Mesenchymal stem cell (in vitro differentiated cells and primary cell): ENCODE measurements at regions not wholly inside any gene's neighbourhood (a gene's known extent, or its start where the extent isn't known, plus 50 kb on each side); places are given as distances from the start of the nearest gene placed in this dataset.

Experiments used
- DNase-seq: peaks from one replicate; pipeline ENCODE4 v3.0.0-alpha.2; 2013
- H2AFZ ChIP-seq: one replicate; pipeline ENCODE4 v1.6.1; 2013; ENCODE audit warnings: low read depth, mild to moderate bottlenecking, control low read depth, inconsistent platforms, low read length, moderate library complexity
- H2AK5ac ChIP-seq: 2 replicates; pipeline ENCODE4 v1.6.1; 2013; ENCODE audit warnings: low read length, moderate library complexity, mild to moderate bottlenecking, inconsistent platforms; ENCODE audit not compliant: severe bottlenecking
- H2BK120ac ChIP-seq: one replicate; pipeline ENCODE4 v1.6.1; 2013; ENCODE audit warnings: low read depth, mild to moderate bottlenecking, inconsistent platforms, low read length, moderate library complexity
- H2BK12ac ChIP-seq, 2 experiments: one replicate each; pipeline ENCODE4 v1.6.1; 2013; ENCODE audit warnings: inconsistent platforms in 2 of 2, low read length in 2 of 2, mild to moderate bottlenecking in 2 of 2, moderate library complexity in 2 of 2, control low read depth in 1 of 2
- H2BK15ac ChIP-seq: one replicate; pipeline ENCODE4 v1.6.1; 2013; ENCODE audit warnings: mild to moderate bottlenecking, low read depth, inconsistent platforms; ENCODE audit not compliant: poor library complexity, severe bottlenecking
- H2BK5ac ChIP-seq: 2 replicates; pipeline ENCODE4 v1.6.1; 2013; ENCODE audit warnings: low read depth, mild to moderate bottlenecking, low read length, control low read depth, inconsistent platforms; ENCODE audit not compliant: poor library complexity, severe bottlenecking
- H3K14ac ChIP-seq, 2 experiments: one replicate each; pipeline ENCODE4 v1.6.1; 2013; ENCODE audit warnings: inconsistent platforms in 2 of 2, low read length in 2 of 2, control low read depth in 1 of 2, mild to moderate bottlenecking in 1 of 2, moderate library complexity in 1 of 2
- H3K18ac ChIP-seq, 2 experiments: one replicate each; pipeline ENCODE4 v1.6.1; 2013; ENCODE audit warnings: inconsistent platforms in 2 of 2, low read length in 2 of 2, control low read depth in 1 of 2, low read depth in 1 of 2, mild to moderate bottlenecking in 1 of 2
- H3K23ac ChIP-seq, 2 experiments: one replicate each; pipeline ENCODE4 v1.6.1; 2013; ENCODE audit warnings: inconsistent platforms in 2 of 2, low read length in 2 of 2, mild to moderate bottlenecking in 2 of 2, moderate library complexity in 2 of 2, control low read depth in 1 of 2
- H3K27ac ChIP-seq: 2 replicates; pipeline ENCODE4 v1.5.1; 2013; ENCODE audit warnings: mild to moderate bottlenecking, moderate library complexity, low read length, control low read depth, inconsistent platforms; ENCODE audit not compliant: poor library complexity, severe bottlenecking
- H3K27me3 ChIP-seq, 2 experiments: 2 replicates each; pipeline versions ENCODE4 v1.6.1 to v1.7.0; 2013; ENCODE audit warnings: low read length in 2 of 2, mild to moderate bottlenecking in 2 of 2, moderate library complexity in 2 of 2, control low read depth in 1 of 2, inconsistent platforms in 1 of 2; ENCODE audit not compliant: control insufficient read depth in 1 of 2, insufficient read depth in 1 of 2
- H3K36me3 ChIP-seq, 2 experiments: 2 replicates each; pipeline versions ENCODE4 v1.6.1 to v1.7.0; 2013; ENCODE audit warnings: low read length in 2 of 2, control low read depth in 1 of 2, inconsistent platforms in 1 of 2, low read depth in 1 of 2, mild to moderate bottlenecking in 1 of 2; ENCODE audit not compliant: insufficient read depth in 2 of 2, control insufficient read depth in 1 of 2
- H3K4ac ChIP-seq, 2 experiments: one replicate each; pipeline ENCODE4 v1.6.1; 2013; ENCODE audit warnings: inconsistent platforms in 2 of 2, low read length in 2 of 2, mild to moderate bottlenecking in 2 of 2, moderate library complexity in 2 of 2, control low read depth in 1 of 2, low read depth in 1 of 2
- H3K4me1 ChIP-seq: 2 replicates; pipeline ENCODE4 v1.6.1; 2013; ENCODE audit warnings: low read depth, low read length, control low read depth; ENCODE audit not compliant: control insufficient read depth, insufficient read depth
- H3K4me2 ChIP-seq: 2 replicates; pipeline ENCODE4 v1.6.1; 2013; ENCODE audit warnings: low read length, mild to moderate bottlenecking, inconsistent platforms; ENCODE audit not compliant: poor library complexity, severe bottlenecking
- H3K4me3 ChIP-seq, 2 experiments: 2 replicates each; pipeline versions ENCODE4 v1.5.1 to v1.7.0; 2013; ENCODE audit warnings: low read length in 2 of 2, mild to moderate bottlenecking in 2 of 2, control low read depth in 1 of 2, low read depth in 1 of 2; ENCODE audit not compliant: insufficient read depth in 1 of 2
- H3K79me1 ChIP-seq: replicated peaks from 2 replicates; pipeline ENCODE4 v1.6.1; 2013; ENCODE audit warnings: mild to moderate bottlenecking, control low read depth, low read length, inconsistent platforms; ENCODE audit not compliant: poor library complexity, severe bottlenecking
- H3K9ac ChIP-seq: 2 replicates; pipeline ENCODE4 v1.7.0; 2013; ENCODE audit warnings: mild to moderate bottlenecking, low read length, moderate library complexity
- H3K9me3 ChIP-seq: 2 replicates; pipeline ENCODE4 v1.7.0; 2013; ENCODE audit warnings: mild to moderate bottlenecking, low read length; ENCODE audit not compliant: control insufficient read depth
- H4K8ac ChIP-seq: one replicate; pipeline ENCODE4 v1.6.1; 2013; ENCODE audit warnings: inconsistent platforms, mild to moderate bottlenecking, low read length, moderate library complexity
- H4K91ac ChIP-seq: one replicate; pipeline ENCODE4 v1.6.1; 2013; ENCODE audit warnings: mild to moderate bottlenecking, low read length, inconsistent platforms
- whole genome bisulfite sequencing: methylation state at CpG from one replicate; pipeline ENCODE4 v1.1.7; 2013; ENCODE audit warnings: mixed read lengths; 5-methylcytosine and 5-hydroxymethylcytosine counted together

DNA sequence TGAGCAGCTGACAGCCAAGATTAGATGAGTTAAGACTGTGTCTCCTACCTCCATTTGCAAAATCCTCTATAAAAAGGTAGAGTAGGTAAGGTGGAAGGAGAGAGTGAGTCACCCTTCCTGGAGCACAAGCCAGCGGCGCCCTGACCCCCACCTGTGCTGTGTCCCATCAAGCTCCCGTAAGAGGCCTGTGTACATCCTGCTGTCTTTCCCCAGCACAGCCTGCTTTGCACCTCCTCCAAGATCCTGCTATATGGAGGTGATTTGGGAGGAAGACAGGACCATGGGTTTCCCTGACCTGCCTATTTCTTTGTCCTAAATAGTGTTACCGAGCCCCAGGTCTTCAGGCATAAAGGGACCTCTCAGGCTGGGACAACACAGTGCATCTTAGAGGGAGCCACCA lies 62.3 kb upstream of the UQCRFS1 start:
- Histone ChIP-seq H2AFZ (no peak overlapping the region), H3K79me1 (no peaks in the 10 kb centered on the region), H3K18ac (no peak overlapping the region), H4K91ac (no peak overlapping the region), H3K4me2 (no peak overlapping the region), H3K9me3 (no peaks in the 10 kb centered on the region), H4K8ac (no peak overlapping the region), H3K14ac (no peak overlapping the region), H2BK12ac (no peak overlapping the region), H3K4ac (no peak overlapping the region), H3K4me3 (no peak overlapping the region), H2BK120ac (no peak overlapping the region), H3K27me3 (peaks cover 0 to 18% of the 10 kb centered on the region in 2 experiments), H2AK5ac (no peak overlapping the region), H2BK5ac (no peak overlapping the region), H3K23ac (no peak overlapping the region), H3K36me3 (no peaks in the 10 kb centered on the region), H3K27ac (no peak overlapping the region), H3K9ac (no peak overlapping the region), H2BK15ac (no peak overlapping the region), H3K4me1 (no peaks in the 10 kb centered on the region)
- no peak for DNase-seq
- WGBS: 86% methylated on average over 4 of the region's 4 CpGs

DNA sequence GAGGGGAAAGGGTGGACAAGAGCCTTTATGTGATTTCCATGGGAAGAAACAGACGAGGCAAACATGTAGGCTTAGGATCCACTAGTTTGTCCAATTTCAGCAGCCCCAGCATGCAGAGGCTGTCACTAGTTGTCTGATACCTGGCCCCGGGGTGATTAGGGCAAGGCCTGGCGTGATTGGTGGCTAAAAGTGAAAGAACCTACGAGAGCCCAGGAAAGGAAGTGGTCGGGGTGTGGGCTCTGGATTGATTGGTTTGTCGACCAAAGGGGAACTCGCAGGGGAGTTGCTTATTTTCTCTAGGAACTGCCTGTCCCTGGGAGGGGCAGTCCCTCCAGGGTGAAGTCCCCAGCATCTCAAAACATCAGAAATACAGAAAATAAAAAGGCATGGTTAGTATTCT lies 64.2 kb upstream of the UQCRFS1 start:
- H2AFZ ChIP-seq: no peak overlapping the region
- no peak overlapping the region for H3K27ac ChIP-seq
- no peak overlapping the region for H3K4ac ChIP-seq
- H3K9me3 ChIP-seq: no peaks in the 10 kb centered on the region
- no peaks in the 10 kb centered on the region for H3K4me1 ChIP-seq
- H3K4me3 ChIP-seq: no peak overlapping the region
- H3K27me3 ChIP-seq: peaks cover 0 to 15% of the 10 kb centered on the region in 2 experiments
- H2AK5ac ChIP-seq: no peak overlapping the region
- H2BK12ac ChIP-seq: no peak overlapping the region
- H2BK5ac ChIP-seq: no peak overlapping the region
- DNase-seq: no peak
- no peak overlapping the region for H4K91ac ChIP-seq
- H3K9ac ChIP-seq: no peak overlapping the region
- H3K14ac ChIP-seq: no peak overlapping the region
- H2BK15ac ChIP-seq: no peak overlapping the region
- no peak overlapping the region for H3K23ac ChIP-seq
- WGBS: 31% methylated on average over 4 of the region's 7 CpGs
- H2BK120ac ChIP-seq: no peak overlapping the region
- no peaks in the 10 kb centered on the region for H3K36me3 ChIP-seq
- H3K4me2 ChIP-seq: no peak overlapping the region
- no peak overlapping the region for H4K8ac ChIP-seq
- H3K79me1 ChIP-seq: no peaks in the 10 kb centered on the region
- H3K18ac ChIP-seq: no peak overlapping the region

DNA sequence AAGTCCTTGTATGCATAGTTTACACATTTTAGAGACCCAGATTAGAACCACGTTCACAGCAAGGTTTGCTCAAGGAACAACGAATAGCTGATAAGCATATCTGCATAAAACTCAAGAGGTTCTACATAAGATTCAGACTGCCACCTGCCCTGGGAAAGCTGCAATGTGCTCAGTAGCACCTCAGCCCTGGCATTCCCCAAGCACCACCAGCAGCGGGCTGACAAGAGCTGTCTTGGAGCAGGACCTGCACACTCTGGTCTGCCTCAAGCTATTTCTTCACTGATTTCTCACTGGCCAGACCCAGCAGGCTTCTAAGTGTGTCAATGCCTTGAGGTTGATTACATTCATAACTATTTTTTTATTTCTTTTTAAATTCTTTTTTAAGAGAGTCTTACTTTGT lies 65.8 kb upstream of the UQCRFS1 start:
- Histone ChIP-seq H3K23ac (no peak overlapping the region), H3K27me3 (peaks cover 0 to 15% of the 10 kb centered on the region in 2 experiments), H2AK5ac (no peak overlapping the region), H3K4ac (no peak overlapping the region), H2BK120ac (no peak overlapping the region), H3K14ac (no peak overlapping the region), H2AFZ (no peak overlapping the region), H3K9ac (no peak overlapping the region), H3K27ac (no peak overlapping the region), H3K4me1 (no peaks in the 10 kb centered on the region), H4K8ac (no peak overlapping the region), H3K4me2 (no peak overlapping the region), H3K9me3 (no peaks in the 10 kb centered on the region), H3K36me3 (no peaks in the 10 kb centered on the region), H3K79me1 (no peaks in the 10 kb centered on the region), H3K4me3 (no peak overlapping the region), H4K91ac (no peak overlapping the region), H2BK12ac (no peak overlapping the region), H2BK15ac (no peak overlapping the region), H3K18ac (no peak overlapping the region), H2BK5ac (no peak overlapping the region)
- 68% methylated on average over 3 of the region's 3 CpGs for WGBS
- DNase-seq: no peak

- Histone ChIP-seq H3K4me2 (no peak overlapping the region), H3K9me3 (no peaks in the 10 kb centered on the region), H3K27ac (no peak overlapping the region), H2AK5ac (no peak overlapping the region), H3K27me3 (peaks cover 0 to 6% of the 10 kb centered on the region in 2 experiments), H4K91ac (no peak overlapping the region), H3K36me3 (no peaks in the 10 kb centered on the region), H2BK12ac (no peak overlapping the region), H2BK5ac (no peak overlapping the region), H3K79me1 (no peaks in the 10 kb centered on the region), H3K4me1 (peaks cover 1% of the 10 kb centered on the region), H3K4ac (no peak overlapping the region), H2AFZ (no peak overlapping the region), H3K4me3 (no peak overlapping the region), H3K23ac (no peak overlapping the region), H2BK15ac (no peak overlapping the region), H2BK120ac (no peak overlapping the region), H3K14ac (no peak overlapping the region), H4K8ac (no peak overlapping the region), H3K18ac (no peak overlapping the region), H3K9ac (no peak overlapping the region)
- DNase-seq: no peak
- WGBS: 78% methylated on average over 3 of the region's 3 CpGs
Observed at GRCh38 chr19:29283366-29283765, 70.4 kb upstream of the UQCRFS1 start.
